ENCODE measurements at regions not wholly inside any gene's neighbourhood (a gene's known extent, or its start where the extent isn't known, plus 50 kb on each side); places are given as distances from the start of the nearest gene placed in this dataset.

DNA sequence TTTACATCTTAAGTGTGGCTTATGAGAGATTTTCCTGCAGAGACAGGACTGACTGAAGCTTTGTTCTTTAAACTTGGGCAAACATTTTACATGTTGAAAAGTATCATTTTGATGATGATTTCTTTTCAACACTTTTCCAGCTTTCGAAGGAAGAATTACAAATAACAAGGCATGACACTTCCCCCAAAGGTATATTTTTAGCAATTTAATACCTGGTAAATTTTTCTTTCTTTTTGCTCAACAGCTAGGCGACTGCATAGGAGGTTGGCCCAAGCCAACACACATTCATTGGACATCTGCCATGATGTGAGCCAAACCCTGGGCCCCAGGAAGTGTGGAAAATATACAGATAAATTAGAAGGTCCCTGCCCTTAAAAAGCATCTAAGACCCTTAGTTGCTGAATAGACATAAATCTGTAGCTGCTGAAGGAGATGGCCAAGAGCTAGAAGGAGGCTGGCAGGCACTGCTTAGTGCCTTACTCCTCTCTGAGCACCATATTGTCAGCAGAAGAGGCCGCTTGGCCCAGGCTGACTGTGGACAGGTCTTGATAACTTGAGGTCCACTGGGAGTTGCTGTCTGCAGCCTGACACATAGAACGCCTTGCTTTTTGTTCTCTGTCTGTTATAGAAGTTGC, 53.3 kb upstream of the CD44 start:
- H3K4me3 ChIP-seq (ENCODE audit: low read depth, low read length): no peak overlapping the region
- TF ChIP-seq, protein P1, sequence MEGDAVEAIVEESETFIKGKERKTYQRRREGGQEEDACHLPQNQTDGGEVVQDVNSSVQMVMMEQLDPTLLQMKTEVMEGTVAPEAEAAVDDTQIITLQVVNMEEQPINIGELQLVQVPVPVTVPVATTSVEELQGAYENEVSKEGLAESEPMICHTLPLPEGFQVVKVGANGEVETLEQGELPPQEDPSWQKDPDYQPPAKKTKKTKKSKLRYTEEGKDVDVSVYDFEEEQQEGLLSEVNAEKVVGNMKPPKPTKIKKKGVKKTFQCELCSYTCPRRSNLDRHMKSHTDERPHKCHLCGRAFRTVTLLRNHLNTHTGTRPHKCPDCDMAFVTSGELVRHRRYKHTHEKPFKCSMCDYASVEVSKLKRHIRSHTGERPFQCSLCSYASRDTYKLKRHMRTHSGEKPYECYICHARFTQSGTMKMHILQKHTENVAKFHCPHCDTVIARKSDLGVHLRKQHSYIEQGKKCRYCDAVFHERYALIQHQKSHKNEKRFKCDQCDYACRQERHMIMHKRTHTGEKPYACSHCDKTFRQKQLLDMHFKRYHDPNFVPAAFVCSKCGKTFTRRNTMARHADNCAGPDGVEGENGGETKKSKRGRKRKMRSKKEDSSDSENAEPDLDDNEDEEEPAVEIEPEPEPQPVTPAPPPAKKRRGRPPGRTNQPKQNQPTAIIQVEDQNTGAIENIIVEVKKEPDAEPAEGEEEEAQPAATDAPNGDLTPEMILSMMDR (IDR thresholded peaks at IDR 0.05; ENCODE audit: insufficient read depth, low read length): no peak
- DNase-seq (ENCODE audit: low read depth): peak; percentile 63

DNA sequence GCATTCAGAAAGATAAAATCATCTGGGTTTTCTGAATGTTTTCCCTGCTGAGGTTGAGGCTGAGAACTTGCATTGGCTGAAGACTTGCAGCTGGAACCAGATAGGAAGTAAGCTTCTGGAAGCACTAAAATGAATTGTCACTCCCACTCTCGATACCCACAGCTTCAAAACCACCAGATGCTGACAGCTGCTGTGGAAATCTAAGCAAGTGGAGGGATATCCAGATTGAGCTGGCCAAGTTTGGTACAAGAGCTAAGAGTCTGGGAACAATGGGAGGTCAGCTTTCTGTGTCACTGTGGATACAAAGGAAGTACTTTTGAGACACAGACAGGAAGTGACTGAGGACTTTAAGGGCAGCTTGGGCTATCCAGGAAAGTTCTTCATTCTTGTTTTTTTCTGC, 51.3 kb upstream of the CD44 start:
- TF ChIP-seq, protein P1 (IDR thresholded peaks at IDR 0.05; ENCODE audit: insufficient read depth, low read length): no peak
- H3K4me3 ChIP-seq (ENCODE audit: low read depth, low read length): no peak overlapping the region
- DNase-seq (ENCODE audit: low read depth): peak; percentile 80

DNA sequence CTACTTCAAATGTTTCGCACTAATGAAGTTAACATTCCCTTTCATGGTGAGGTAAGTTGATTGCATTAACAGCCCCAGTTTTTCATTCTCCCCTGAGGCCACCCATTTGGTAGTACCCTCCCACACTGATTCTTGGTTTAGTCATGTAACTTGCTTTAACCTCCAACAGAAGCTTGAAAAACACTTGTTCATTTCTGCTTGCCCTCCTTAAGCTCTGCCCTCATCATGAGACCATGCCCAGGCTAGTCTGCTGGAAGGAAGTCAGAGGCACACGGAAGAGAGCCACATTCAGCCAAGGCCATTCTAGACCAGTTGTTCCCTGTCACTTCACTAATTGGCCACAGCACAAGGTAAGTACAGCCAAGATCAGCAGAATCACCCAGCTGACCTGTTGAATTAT, 50.7 kb upstream of the CD44 start:
- TF ChIP-seq, protein P1 (IDR thresholded peaks at IDR 0.05; ENCODE audit: insufficient read depth, low read length): no peak
- no peak overlapping the region for H3K4me3 ChIP-seq (ENCODE audit: low read depth, low read length)
- no peak for DNase-seq (ENCODE audit: low read depth)

DNA sequence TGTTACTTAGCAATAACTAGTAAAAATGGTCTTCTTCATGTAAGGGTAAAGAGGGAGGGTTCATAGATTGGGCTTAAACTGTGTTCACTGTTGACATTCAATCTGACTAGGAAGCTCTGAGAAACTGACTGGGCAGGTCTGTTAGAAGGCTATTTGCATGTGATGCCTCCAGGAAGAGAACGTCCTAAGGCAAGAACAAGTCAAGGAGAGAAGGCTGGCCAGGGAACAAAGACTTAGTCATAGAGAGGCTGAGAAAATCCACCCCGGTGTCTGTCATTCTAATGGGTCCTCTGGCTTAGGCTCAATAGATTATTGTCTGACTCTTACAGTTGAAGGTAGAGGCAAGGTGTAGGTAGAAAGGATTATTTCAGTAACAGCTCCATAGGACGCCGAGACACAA, 50.3 kb upstream of the CD44 start:
- no peak overlapping the region for H3K4me3 ChIP-seq (ENCODE audit: low read depth, low read length)
- DNase-seq (ENCODE audit: low read depth): peak; percentile 40
- TF ChIP-seq, protein P1 (IDR thresholded peaks at IDR 0.05; ENCODE audit: insufficient read depth, low read length): no peak
